ENCODE measurements at regions not wholly inside any gene's neighbourhood (a gene's known extent, or its start where the extent isn't known, plus 50 kb on each side); places are given as distances from the start of the nearest gene placed in this dataset.
"Not testable (repeated sequence)": the region's sequence is repeated elsewhere in the genome, so short reads cannot be mapped to it uniquely, and the experiment has no call there.

DNA sequence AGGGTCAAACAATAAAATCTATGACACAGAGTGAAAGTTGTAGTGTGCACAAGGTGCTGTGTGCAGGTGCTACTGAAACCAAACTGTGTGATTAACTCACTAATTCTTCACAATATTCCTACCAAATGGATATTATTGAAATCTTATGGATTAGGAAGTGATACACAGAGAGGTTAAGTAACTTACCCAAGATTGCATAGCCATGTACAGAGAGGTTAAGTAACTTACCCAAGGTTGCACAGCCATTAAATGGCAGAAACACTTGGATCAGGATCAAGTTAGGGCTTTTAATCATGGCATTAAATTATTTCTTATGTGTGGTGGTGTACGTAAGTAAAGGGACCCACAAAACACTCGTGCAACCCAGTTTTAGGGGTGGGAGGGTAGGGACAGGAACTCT is 771.4 kb downstream of the AACS start:
- DNase-seq = no peak

DNA sequence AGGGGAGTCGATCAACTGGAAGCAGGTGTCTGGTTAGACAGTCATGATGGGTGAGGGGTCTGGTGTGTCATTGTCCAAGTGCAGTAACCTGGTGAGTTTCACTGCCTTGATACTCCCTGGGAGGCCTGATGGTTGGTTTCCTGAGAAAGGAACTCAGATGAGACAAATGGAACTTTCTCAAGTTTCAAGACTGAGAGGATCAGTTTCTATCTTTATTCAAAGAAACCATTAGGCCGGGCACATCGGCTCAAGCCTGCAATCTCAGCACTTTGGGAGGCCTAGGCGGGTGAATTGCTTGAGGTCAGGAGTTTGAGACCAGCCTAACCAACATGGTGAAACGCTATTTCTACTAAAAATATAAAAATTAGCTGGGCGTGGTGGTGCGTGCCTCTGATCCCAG is 776.1 kb downstream of the AACS start:
- no peak for DNase-seq

DNA sequence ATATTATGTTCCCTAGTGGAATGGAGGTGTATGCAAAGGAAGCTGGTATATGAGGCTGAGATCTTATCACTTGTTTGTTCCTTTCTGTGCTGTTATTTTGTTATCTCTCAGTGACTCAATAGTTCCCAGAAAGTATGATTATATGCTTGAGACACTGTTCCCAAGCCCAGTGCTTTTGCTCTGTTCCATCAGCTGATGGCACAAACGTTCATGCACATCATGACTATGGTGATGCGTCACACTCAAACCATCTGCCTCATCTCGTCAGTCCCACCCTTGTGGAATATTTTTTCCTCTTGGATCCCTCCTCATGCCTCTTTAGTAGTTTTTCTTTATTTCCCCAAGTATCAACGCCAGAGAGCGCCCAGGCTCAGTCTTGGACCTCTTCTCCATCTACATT is 786.9 kb downstream of the AACS start:
- no peak for DNase-seq

DNA sequence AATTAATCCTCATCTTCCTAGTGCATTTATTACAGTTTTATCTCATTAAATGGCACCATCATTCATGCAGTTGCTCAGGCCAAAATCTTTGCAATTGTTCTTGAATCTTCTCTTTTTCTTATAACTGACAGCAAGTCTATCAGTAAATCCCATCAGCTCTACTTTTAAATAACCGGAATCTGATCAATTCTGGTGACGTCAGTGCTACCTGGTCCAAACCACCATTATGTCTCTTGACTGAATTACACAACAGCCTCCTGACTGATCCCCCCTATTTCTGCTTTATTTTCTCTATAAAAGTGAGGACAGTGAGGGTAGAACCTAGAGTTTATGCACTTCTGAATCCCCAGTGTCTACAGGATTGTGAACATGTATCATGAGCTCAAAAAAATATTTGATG is 787.4 kb downstream of the AACS start:
- DNase-seq = no peak

DNA sequence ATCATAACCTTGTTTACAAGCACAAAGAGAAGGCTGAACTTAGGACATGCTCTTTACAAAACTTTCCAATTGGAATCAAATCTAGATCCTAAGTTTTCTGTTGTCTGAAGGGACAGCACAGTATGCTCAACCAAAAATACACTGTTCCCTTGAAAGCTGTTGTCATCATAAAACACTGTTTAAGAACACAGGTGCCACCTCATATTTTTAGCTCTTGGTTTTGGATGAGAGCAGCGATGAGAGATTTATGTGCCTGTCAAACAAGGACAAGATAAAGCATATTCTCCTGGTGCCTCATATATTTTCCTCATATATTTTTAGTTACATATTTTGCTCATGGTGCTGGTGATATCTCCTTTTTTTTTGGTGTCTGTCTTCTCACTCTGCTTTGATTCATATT is 788.4 kb downstream of the AACS start:
- no peak for DNase-seq

DNA sequence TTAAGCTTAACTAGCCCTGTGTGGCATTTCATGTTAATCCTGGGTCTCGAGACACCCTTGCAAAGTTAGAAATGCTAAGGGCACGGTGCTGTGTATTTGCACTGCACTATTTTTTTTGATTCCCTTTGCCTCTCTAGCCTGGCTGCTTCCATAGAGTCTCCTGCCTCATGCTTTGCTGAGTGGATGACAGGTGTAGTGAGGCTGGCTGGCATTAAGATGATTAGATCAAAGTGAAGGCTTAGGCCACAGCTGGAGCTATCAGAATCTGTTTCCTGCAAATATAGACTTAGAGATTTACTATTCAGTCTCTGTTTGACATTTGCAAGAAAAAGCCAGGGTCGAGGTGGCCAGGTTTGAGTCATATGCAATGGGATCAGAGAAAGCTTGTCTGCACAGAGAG is 791.1 kb downstream of the AACS start:
- DNase-seq = no peak

DNA sequence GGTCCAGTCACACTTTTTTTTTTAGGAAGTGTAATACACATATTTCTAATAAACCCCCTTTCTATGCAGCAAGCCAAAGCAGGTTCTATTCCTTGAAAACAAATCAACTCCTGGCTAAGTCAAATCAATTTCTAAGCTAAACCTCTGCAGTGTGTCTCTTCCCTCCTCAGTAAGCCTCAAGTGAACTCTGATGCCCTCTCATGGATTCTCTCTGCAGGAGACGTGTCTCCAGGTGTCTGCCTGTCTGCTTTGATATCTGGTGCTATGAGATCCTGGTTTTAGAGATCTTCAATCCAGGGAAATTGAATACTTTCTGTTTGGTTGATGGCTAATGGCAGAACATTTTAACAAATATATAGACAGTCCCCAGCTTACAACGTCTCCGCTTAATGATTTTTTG is 791.7 kb downstream of the AACS start:
- DNase-seq = no peak

DNA sequence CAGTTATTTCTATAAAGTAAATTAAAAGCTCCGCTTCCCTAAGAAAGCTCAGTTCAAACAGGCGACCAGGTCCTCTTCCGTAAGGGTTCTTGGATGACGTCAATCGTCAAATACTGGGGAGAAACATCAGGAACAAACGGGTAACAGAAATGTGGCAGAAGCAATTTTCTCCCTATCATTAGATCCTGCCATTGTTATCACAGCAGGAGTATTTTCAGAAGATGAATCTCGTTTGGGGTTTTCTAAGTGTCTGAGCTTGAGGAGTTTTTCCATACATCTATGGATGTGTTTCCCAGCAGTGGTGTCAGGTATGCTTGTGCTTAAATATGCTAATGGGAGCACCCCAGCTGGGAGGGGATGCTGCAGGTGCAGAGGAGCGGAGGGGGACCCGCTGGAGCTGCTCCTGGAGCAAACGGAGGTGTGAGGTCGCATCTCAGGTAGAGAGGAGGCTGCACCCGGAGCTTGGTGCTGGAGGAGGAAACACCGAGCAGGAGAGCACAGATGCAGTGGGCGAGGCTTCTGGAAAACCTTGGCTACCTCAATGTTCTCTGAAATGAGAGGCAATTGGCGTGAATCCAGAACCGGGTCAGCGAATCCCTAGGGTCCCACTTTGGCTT is 795.5 kb downstream of the AACS start:
- DNase-seq = no peak

DNA sequence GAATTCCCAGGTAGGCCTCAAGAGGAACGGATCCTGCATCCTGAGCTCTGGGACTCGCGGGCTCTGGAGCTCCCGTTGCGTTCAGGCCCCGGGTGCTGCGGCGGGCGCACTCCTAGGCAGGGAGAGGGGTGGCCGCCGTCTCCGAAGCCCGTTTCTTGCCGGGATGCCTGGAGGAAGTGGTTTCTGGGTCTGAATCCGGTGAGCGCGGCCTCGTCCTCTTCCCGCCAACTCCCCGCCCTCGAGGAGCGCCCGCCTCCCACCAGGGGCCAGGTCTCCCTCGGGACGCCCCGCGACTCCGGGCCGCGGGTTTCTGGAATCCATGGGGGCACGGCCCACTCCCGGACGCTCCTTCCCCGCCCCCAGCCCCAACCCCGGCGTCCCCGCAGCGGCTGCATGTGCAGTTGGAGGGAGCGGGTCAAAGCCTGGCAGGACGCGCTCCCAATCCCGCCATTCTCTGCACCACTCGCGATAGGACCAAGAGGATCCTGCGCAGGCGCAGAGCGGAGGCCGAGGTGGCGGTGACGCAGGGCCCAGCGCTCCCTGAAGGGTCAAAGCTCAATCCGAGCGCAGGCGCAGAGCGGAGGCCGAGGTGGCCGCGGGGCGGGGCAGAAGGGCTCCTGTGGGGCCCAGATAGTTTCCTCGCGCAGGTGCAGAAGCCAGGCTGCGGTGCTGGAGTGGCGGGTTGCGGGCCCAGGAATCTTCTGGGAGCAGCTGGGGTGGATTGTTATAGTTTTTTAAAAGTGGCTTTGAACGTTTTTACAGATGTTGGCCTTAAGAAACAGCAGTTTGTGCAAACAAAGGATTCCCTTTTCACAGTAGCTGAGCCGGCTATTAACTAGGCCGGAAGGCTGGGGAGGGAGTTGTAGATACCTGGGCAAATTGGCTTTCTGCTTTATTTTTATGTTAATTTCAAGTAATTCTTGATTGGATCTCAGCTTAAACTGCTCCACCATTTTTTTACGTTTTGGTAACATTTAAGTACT is 796.4 kb downstream of the AACS start:
- DNase-seq = no peak

DNA sequence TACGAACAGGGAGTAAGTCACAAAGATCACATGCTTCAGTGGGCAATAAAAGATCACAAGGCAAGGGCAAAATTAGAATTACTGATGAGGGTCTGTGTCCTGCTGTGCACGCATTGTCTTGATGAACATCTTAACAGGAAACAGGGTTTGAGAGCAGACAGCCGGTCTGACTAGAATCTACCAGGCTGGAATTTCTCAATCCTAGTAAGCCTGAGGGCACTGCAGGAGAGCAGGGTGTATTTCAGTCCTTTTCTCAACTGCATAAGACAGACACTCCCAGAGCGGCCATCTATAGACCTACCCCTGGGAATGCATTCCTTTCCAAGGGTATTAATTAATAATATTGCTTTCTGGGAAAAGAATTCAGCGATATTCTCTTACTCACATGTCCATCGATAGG is 800.0 kb downstream of the AACS start:
- DNase-seq = not testable (repeated sequence)

DNA sequence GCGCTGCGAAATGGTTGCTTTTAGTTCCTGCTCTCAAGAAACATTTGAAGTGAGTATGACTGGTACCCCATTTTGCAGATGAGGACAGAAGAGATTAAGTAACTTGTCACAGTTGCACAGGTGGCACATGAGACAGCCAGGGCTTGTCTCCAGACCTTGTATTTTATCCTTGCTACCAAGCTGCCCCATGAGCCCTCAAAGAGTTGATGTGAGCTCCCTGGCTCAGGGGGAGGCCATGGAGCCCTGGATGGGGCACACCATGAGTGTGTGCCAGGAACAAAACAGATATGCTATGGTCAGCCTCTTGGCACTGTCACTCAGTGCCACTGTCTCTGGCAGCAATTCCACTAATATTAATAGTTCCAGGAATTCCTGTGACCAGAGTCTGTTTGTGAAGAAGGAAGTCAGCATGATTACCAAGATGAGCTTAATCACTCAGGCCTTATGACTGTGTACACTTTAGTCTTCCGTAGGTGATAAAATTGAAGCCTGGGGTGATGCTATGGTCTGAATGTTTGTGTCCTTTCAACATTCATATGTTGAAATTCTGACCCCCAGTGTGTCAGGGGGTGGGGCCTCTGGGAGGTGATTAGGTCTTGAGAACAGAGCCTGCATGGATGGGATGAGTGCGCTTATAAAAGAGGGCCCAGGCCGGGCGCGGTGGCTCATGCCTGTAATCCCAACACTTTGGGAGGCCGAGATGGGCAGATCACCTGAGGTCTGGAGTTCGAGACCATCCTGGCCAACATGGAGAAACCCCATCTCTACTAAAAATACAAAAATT is 806.8 kb downstream of the AACS start:
- no peak for DNase-seq

DNA sequence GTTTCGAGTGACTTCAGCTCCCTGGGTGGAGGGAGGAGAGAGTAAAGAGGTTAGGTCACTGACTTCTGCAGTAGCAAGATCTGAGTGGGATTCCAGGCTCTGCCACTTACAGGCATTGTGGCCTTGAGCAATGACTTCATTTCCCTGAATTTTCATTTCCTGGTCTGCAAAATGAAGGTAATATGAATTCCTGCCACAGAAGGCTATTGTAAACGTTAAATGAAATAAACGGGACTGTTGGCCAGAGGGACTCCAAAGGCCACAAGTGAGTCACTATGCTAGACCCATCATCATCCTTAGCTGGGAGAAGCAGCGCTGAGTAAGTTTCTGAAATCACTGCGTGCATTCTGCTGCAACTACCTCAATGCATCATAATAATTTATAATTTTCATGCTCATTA is 807.8 kb downstream of the AACS start:
- DNase-seq = no peak

DNA sequence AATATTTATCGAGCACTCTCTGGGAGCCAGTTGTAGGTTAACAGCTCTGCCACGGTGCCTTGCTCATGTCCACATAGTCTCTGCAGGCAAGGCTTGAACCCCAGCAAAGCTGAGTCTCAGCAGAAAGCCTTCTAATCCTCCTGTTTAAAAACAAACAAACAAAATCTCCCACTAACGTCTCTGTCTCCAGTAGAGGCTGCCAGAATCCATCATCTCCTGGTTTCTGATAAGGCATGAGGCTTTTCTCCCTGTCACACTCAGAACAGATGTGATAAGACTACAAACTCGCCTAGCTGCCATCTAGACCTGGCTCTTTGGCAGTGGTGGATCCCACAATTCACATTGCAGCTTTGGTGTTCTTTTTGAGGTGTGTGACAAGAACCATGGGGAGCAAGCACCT is 813.2 kb downstream of the AACS start:
- no peak for DNase-seq

DNA sequence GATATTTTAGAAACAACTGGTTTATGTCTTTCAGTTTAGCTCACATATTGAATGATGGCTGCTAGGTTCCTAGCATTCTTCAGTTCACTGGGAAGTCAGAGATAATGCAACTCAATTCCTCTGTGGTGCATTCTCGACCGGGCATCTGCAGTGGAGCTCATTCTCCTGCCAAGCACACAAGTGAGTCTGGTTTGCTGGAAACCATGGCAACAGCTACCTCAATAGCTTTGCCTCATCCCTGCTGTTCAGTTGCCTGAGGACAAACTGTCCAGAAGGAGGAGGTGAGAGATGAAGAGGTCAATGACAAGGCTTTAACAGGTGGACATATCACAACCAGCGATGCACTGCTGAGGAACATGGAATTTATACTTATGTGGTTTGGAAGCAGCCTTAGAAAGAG is 816.9 kb downstream of the AACS start:
- no peak for DNase-seq

DNA sequence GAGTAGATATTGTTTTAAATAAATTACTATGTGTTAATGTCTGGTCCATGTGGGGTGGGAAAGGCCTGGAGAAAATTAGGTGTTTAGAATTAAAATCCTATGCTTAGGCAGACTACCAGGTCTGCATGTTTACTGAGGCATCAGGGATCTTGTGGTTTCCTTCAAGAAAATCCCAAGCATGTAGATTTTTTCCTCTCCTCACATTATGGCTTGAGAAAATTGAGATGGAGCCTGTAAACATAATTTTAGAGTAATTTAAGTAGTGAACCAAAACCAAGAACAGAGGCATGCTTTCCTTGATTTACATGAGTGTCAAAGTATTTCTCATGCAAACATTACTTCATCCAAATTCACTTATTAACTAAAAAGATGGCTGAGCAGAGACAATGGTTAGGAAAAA is 823.7 kb downstream of the AACS start:
- no peak for DNase-seq

DNA sequence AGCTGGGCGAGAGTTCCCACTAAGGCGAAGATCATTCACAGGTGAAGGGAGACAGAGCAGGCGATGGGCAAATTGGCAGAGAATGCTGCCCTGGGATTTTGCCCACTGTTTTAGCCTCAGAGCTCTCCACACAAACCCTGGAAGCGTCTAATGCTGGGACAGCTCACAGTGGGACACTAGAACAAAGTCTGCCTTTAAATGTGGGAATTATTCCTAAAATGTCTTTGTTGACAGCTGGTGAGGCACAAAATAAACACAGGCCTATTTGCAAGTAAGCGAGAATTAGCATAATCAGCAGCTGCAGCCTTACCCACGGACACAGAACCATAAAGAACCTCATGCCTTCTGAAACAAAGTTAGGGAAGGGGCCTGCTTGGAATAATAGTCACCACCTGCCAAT is 824.5 kb downstream of the AACS start:
- DNase-seq = no peak

DNA sequence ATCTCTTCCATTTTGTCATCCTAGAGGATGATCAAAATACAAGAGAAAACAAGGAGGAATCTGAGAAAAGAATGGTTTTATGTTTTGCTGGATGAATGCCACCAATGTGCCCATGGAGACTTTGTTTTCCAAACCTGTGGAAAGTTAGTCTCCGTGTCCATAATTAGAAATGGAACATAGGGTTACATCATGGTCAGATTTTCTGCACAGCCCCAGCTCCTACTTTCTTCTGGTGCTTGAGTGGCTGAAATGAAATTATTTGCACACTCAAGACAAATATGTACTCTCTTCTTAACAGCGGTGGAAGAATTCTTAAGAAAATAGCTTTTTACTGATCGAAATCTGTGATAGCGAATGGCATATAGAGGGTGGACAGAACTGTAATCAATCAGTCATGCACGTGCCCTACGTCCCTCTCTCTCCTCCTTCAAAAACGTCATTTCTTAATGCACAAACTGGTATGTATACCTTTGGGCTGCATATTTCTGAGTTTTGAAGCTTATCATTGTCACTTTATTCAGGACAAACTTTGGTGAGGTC is 825.2 kb downstream of the AACS start:
- no peak for DNase-seq

DNA sequence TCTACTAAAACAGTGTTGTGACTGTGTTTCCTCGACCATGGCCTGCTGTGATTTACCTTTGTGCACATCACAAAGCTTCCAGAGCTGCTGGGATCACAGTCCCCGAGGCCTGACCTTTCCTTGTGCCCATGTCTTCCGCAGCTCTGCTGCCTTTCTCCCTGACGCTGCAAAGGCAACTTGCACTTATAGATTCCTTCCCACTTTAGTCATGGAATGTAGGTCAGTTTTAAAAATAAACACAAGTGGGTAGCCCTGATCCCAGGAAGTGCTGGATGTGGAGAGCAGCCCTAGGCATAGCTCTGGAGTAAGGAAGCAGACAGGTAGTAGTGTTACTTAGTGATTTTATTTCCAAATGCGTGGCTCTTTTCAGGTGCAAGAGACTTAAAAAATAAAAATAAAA is 825.7 kb downstream of the AACS start:
- no peak for DNase-seq

DNA sequence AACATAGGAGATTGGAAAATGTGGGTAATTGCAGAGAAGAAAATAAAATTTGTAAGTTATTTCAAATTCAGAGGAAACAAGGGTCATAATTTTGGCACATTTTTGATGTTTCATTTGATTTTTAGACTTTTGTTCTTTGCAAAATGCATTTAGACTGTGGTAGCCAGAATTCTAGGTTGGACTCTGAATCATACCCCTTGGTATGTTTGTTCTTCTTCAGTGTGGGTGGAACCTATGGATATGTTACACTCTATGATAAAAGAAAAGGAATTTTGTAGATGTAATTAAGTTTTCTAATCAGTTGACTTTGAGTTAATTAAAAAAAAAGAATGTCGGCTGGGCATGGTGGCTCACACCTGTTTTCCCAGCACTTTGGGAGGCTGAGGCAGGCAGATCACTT is 827.0 kb downstream of the AACS start:
- no peak for DNase-seq

DNA sequence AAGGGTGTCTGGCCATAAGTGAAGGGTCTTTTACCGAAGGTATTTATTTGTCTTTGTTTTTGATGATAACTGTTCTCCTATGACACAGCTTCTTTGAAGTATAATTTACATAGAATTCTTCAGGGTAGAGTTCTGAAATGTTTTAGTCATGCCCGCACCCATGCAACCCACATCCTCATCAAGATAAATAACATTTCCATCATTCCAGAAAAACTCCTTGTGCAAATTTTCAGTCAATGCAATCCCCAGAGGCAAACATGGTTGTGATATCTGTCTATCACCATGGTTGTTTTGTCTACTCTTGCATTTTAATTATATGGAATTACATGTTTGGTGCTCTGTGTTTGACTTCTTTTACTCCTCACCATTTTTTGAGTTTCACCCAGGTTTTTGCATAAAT is 837.8 kb downstream of the AACS start:
- DNase-seq = no peak

DNA sequence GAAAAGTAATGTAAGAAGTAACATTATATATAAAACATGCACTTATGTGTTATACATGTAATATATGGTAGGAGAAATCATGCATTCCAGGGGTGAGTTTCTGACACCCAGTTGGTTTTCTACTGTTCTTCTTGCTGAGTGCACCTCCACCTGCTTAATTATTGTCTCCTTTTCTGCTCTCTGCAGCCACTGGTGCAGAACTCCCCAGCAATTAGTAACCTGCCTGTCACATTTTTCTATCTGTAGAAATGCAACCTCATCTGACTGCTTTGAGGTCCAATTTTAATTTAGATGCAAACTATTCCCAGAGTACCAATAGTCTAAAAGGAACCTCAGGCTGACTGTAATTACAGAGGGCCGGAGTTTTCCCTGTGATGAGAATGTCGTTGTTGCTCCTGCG is 842.1 kb downstream of the AACS start:
- DNase-seq = no peak

DNA sequence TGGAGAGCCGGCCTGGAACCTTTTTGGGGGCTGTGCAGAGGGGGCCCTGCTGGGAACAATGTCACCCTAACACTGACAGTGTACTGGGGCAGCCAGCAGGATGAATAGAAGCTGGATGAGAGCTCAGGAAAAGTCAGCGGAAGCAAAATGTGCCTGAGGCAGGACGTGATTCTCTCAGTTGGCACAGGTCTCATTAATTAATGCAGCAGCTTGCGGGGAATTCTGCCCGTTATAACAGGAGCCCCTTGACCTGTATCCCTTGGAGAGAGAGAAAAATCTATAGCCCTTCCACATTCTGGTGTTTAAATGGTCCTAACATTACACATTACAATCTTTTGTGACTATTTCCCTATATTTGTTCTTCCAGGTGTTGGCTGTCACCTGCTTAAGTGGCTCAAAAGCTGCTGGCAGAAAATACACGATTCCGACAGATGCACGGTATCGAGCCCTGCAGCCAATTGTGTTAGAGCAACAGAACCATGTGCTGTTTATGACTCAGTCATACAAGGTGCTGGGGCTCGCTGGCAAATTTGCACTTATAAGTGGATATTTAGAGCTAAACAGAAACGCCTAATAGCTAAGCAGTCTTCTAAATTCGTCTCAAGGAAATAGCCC is 854.7 kb downstream of the AACS start:
- no peak for DNase-seq

DNA sequence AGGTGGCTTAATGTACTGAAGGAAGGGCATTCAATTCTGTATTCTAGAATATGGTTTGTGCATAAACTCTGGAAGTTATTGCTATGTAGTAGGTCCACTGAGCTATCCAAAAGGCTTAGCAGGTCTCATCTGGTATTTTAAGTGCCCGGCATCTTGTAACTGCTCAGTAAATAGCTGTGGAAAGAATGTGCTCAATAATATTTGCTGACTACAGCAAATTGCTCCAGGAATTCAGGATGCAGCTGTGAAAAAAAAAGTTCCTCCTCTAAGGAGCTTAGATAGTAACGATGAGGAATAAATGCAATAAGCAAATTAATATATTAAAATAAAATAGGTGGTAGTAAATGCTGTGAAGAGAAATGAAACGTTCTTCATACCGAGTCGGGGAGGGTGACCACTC is 857.1 kb downstream of the AACS start:
- no peak for DNase-seq
